GM18867 (cell line): ENCODE measurements at regions not wholly inside any gene's neighbourhood (a gene's known extent, or its start where the extent isn't known, plus 50 kb on each side); places are given as distances from the start of the nearest gene placed in this dataset.

Source experiments
- ATAC-seq: cut with Tn5 transposase; IDR thresholded peaks from one replicate; pipeline ENCODE4 v1.9.1; 2021; ENCODE audit warnings: mild to moderate bottlenecking, moderate library complexity; ENCODE audit not compliant: unreplicated experiment

- ATAC-seq, result no peak
Measured at GRCh38 chr7:41255113-41255512, 447.8 kb downstream of the INHBA start.

GRCh38 chr7:41252957-41253356, 449.9 kb downstream of the INHBA start:
- ATAC-seq, result no peak

- ATAC-seq, result no peak
Measured at GRCh38 chr7:41252551-41252950, 450.3 kb downstream of the INHBA start.

- ATAC-seq, result no peak
Measured at GRCh38 chr7:41247143-41247865, 455.6 kb downstream of the INHBA start.

- ATAC-seq, result no peak
Measured at GRCh38 chr7:41245916-41246315, 457.0 kb downstream of the INHBA start.

GRCh38 chr7:41244246-41244645, 458.6 kb downstream of the INHBA start:
- no peak for ATAC-seq

GRCh38 chr7:41241641-41242040, 461.2 kb downstream of the INHBA start:
- ATAC-seq, result no peak

- no peak for ATAC-seq
Measured at GRCh38 chr7:41239596-41239995, 463.3 kb downstream of the INHBA start.

- no peak for ATAC-seq
Measured at GRCh38 chr7:41238851-41239331, 464.0 kb downstream of the INHBA start.

- ATAC-seq, result no peak
Measured at GRCh38 chr7:41237956-41238355, 464.9 kb downstream of the INHBA start.

- ATAC-seq, result no peak
Measured at GRCh38 chr7:41232086-41232485, 470.8 kb downstream of the INHBA start.

GRCh38 chr7:41224063-41224763, 478.7 kb downstream of the INHBA start:
- ATAC-seq, result no peak

- no peak for ATAC-seq
Measured at GRCh38 chr7:41222746-41223145, 480.1 kb downstream of the INHBA start.

- ATAC-seq, result no peak
Measured at GRCh38 chr7:41220266-41220665, 482.6 kb downstream of the INHBA start.

GRCh38 chr7:41219276-41219675, 483.6 kb downstream of the INHBA start:
- ATAC-seq, result no peak

GRCh38 chr7:41217306-41217705, 485.6 kb downstream of the INHBA start:
- ATAC-seq, result no peak

GRCh38 chr7:41207141-41207540, 495.7 kb downstream of the INHBA start:
- no peak for ATAC-seq

- no peak for ATAC-seq
Measured at GRCh38 chr7:41206267-41206666, 496.6 kb downstream of the INHBA start.

- ATAC-seq, result peak; percentile 56
Measured at GRCh38 chr7:41205600-41205999, 497.3 kb downstream of the INHBA start.

- no peak for ATAC-seq
Measured at GRCh38 chr7:41203542-41203941, 499.3 kb downstream of the INHBA start.

- no peak for ATAC-seq
Measured at GRCh38 chr7:41201021-41201420, 501.9 kb downstream of the INHBA start.

- no peak for ATAC-seq
Measured at GRCh38 chr7:41199136-41199535, 503.8 kb downstream of the INHBA start.
